Ovary (tissue), 3 donors: ENCODE measurements at regions not wholly inside any gene's neighbourhood (a gene's known extent, or its start where the extent isn't known, plus 50 kb on each side); places are given as distances from the start of the nearest gene placed in this dataset.

Source experiments
- CTCF ChIP-seq, 3 donors: fragments of 450-650 bp in 2 of 3; fragments of 200-600 bp in 1 of 3; IDR thresholded peaks; one replicate each; pipeline versions ENCODE4 v1.5.1 to v1.8.0; 2016 to 2022; ENCODE audit warnings: antibody characterized with exemption in 3 of 3, mild to moderate bottlenecking in 1 of 3
- POLR2A ChIP-seq: fragments of 450-650 bp; IDR thresholded peaks from one replicate; pipeline ENCODE4 v1.6.1; 2017; ENCODE audit warnings: antibody characterized with exemption, mild to moderate bottlenecking, moderate library complexity
- donor health status: DM: no; HTN: no; CAD: no.

- TF ChIP-seq CTCF (IDR thresholded peaks at IDR 0.05) (no peak), POLR2A (no peak)
Measured at GRCh38 chr12:13478650-13479181, 282.2 kb downstream of the EMP1 start.
